NCI-H2029 (cell line): ENCODE measurements at regions not wholly inside any gene's neighbourhood (a gene's known extent, or its start where the extent isn't known, plus 50 kb on each side); places are given as distances from the start of the nearest gene placed in this dataset.
"Not testable (repeated sequence)": the region's sequence is repeated elsewhere in the genome, so short reads cannot be mapped to it uniquely, and the experiment has no call there.

Experiments used
- DNase-seq: peaks from one replicate; lab custom pipeline; 2025; lab: John Stamatoyannopoulos, UW

- DNase-seq, result no peak
These were observed 1144.9 kb upstream of the GOT2 start for GRCh38 chr16:59878999-59879398.

- DNase-seq, result no peak
These were observed 1144.4 kb upstream of the GOT2 start for GRCh38 chr16:59878479-59878878.

GRCh38 chr16:59864981-59865666, 1131.0 kb upstream of the GOT2 start:
- DNase-seq, result no peak

GRCh38 chr16:59859676-59860402, 1125.7 kb upstream of the GOT2 start:
- no peak for DNase-seq

- no peak for DNase-seq
These were observed 1120.8 kb upstream of the GOT2 start for GRCh38 chr16:59854846-59855439.

GRCh38 chr16:59849716-59850115, 1115.6 kb upstream of the GOT2 start:
- DNase-seq, result no peak

- DNase-seq, result no peak
These were observed 1114.2 kb upstream of the GOT2 start for GRCh38 chr16:59848296-59848695.

GRCh38 chr16:59840169-59840568, 1106.1 kb upstream of the GOT2 start:
- DNase-seq, result no peak

- no peak for DNase-seq
These were observed 1092.7 kb upstream of the GOT2 start for GRCh38 chr16:59826767-59827166.

GRCh38 chr16:59809488-59809887, 1075.4 kb upstream of the GOT2 start:
- DNase-seq, result not testable (repeated sequence)

GRCh38 chr16:59783191-59783590, 1049.1 kb upstream of the GOT2 start:
- DNase-seq, result no peak

- DNase-seq, result no peak
These were observed 1039.2 kb upstream of the GOT2 start for GRCh38 chr16:59773330-59773729.

GRCh38 chr16:59759296-59759695, 1025.2 kb upstream of the GOT2 start:
- DNase-seq, result no peak

- no peak for DNase-seq
These were observed 1024.7 kb upstream of the GOT2 start for GRCh38 chr16:59758848-59759247.

GRCh38 chr16:59754854-59755253, 1020.7 kb upstream of the GOT2 start:
- DNase-seq, result no peak

GRCh38 chr16:59749662-59750336, 1015.7 kb upstream of the GOT2 start:
- no peak for DNase-seq

GRCh38 chr16:59748531-59748930, 1014.4 kb upstream of the GOT2 start:
- no peak for DNase-seq

- DNase-seq, result no peak
These were observed 1009.4 kb upstream of the GOT2 start for GRCh38 chr16:59743504-59743903.

- no peak for DNase-seq
These were observed 1006.7 kb upstream of the GOT2 start for GRCh38 chr16:59740858-59741257.

GRCh38 chr16:59737274-59737673, 1003.2 kb upstream of the GOT2 start:
- no peak for DNase-seq

GRCh38 chr16:59733321-59733720, 999.2 kb upstream of the GOT2 start:
- DNase-seq, result no peak

- DNase-seq, result no peak
These were observed 995.5 kb upstream of the GOT2 start for GRCh38 chr16:59729613-59730012.

GRCh38 chr16:59719121-59719520, 985.0 kb upstream of the GOT2 start:
- DNase-seq, result no peak
